ENCODE measurements at regions not wholly inside any gene's neighbourhood (a gene's known extent, or its start where the extent isn't known, plus 50 kb on each side); places are given as distances from the start of the nearest gene placed in this dataset.

- Histone ChIP-seq H3K27me3 (ENCODE audit: control insufficient read depth, insufficient read depth, low read length) (no peaks in the 10 kb centered on the region), H4K8ac (ENCODE audit: low read depth in 2 of 2, low read length in 2 of 2) (no peak overlapping the region), H2AFZ (replicated peaks; ENCODE audit: low read length, poor library complexity) (no peak overlapping the region), H2BK120ac (ENCODE audit: low read depth, low read length) (no peak overlapping the region), H3K36me3 (ENCODE audit: control insufficient read depth, insufficient read depth, low read length) (no peaks in the 10 kb centered on the region), H3K56ac (ENCODE audit: extremely low read depth, insufficient read depth, low read length) (no peak overlapping the region), H3K4me1 (ENCODE audit: control insufficient read depth, insufficient read depth, low read length) (no peaks in the 10 kb centered on the region), H2AK9ac (replicated peaks; ENCODE audit: low read depth, low read length, poor library complexity) (no peak overlapping the region), H3K14ac (replicated peaks; ENCODE audit: low read depth, low read length) (no peak overlapping the region), H4K91ac (ENCODE audit: insufficient read depth, low read depth, low read length) (no peak overlapping the region), H2BK5ac (ENCODE audit: low read depth, low read length, poor library complexity, severe bottlenecking) (no peak overlapping the region), H2BK20ac (ENCODE audit: low read depth, low read length) (no peak overlapping the region), H3K79me1 (ENCODE audit: low read depth in 1 of 2, low read length in 2 of 2) (no peaks in the 10 kb centered on the region), H2AK5ac (ENCODE audit: low read depth, low read length) (no peak overlapping the region), H3K4me2 (ENCODE audit: low read depth, low read length) (no peak overlapping the region), H3K9me3 (ENCODE audit: control insufficient read depth, insufficient read depth, low read length) (peaks cover 12% of the 10 kb centered on the region; the same call in 1 of the 2 replicates), H3K27ac (ENCODE audit: insufficient read depth, low read length) (no peak overlapping the region), H3K9me1 (ENCODE audit: insufficient read depth, low read length) (no peaks in the 10 kb centered on the region), H4K20me1 (ENCODE audit: insufficient read depth, low read length) (no peaks in the 10 kb centered on the region), H2BK15ac (ENCODE audit: low read depth, low read length) (no peak overlapping the region), H3K18ac (ENCODE audit: low read depth, low read length) (no peak overlapping the region), H3K4me3 (ENCODE audit: insufficient read depth, low read depth, low read length) (no peak overlapping the region), H3K9ac (ENCODE audit: low read depth, low read length) (no peak overlapping the region), H3K4ac (ENCODE audit: low read depth, low read length) (no peak overlapping the region), H3K23ac (ENCODE audit: low read depth, low read length) (no peak overlapping the region), H4K5ac (ENCODE audit: low read depth, low read length) (no peak overlapping the region)
- ChIA-PET CTCF (interaction anchor here (1.2 to 1.5 kb wide), 2 partner anchors 9 to 10 kb away, joined by 3 to 5 read pairs; no protein-coding TSS in a partner anchor), POLR2A (ENCODE audit: unreplicated experiment) (no interaction called here)
- BruUV-seq (replicated peaks) = no TSS peak
- intact Hi-C loops (cut with micrococcal nuclease) = loop anchor here (10.0 kb wide), 1 partner anchor 61 kb away; no protein-coding TSS in a partner anchor
- dilution Hi-C loops (cut with HindIII; ENCODE audit: low sequenced_read_pairs, unreplicated experiment) = no loop called here
- DNase-seq (no peak), ATAC-seq (ENCODE audit: low read depth) (no peak)
- in situ Hi-C loops (cut with MboI; ENCODE audit: low sequenced_read_pairs) = no loop called here
- TF ChIP-seq CHD1 (IDR thresholded peaks at IDR 0.05; ENCODE audit: low read depth, low read length) (no peak), CEBPB (IDR thresholded peaks at IDR 0.05; ENCODE audit: low read depth, low read length) (no peak), NFE2L2 (IDR thresholded peaks at IDR 0.05; ENCODE audit: low read depth, low read length) (no peak), CTCF (conservative IDR thresholded peaks at IDR 0.05; ENCODE audit: low read depth, low read length) (no peak), POLR2A (IDR thresholded peaks at IDR 0.05; ENCODE audit: low read depth, low read length) (no peak), MAZ (IDR thresholded peaks at IDR 0.05; ENCODE audit: borderline replicate concordance, low read depth, low read length) (no peak), BHLHE40 (IDR thresholded peaks at IDR 0.05; ENCODE audit: low read depth, low read length) (no peak), ELK1 (IDR thresholded peaks at IDR 0.05; ENCODE audit: borderline replicate concordance, low read depth, low read length) (no peak), MXI1 (IDR thresholded peaks at IDR 0.05; ENCODE audit: borderline replicate concordance, low read depth, low read length) (no peak), RCOR1 (IDR thresholded peaks at IDR 0.05; ENCODE audit: insufficient replicate concordance, low read length) (no peak), SMC3 (IDR thresholded peaks at IDR 0.05; ENCODE audit: low read depth, low read length) (no peak), RFX5 (IDR thresholded peaks at IDR 0.05; ENCODE audit: low read depth, low read length) (no peak), MAFK (IDR thresholded peaks at IDR 0.05; ENCODE audit: low read depth, low read length) (no peak), RAD21 (IDR thresholded peaks at IDR 0.05; ENCODE audit: low read length) (no peak), FOS (IDR thresholded peaks at IDR 0.05; ENCODE audit: low read depth, low read length) (no peak)
- TF ChIP-seq, protein P1, sequence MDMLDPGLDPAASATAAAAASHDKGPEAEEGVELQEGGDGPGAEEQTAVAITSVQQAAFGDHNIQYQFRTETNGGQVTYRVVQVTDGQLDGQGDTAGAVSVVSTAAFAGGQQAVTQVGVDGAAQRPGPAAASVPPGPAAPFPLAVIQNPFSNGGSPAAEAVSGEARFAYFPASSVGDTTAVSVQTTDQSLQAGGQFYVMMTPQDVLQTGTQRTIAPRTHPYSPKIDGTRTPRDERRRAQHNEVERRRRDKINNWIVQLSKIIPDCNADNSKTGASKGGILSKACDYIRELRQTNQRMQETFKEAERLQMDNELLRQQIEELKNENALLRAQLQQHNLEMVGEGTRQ (IDR thresholded peaks at IDR 0.05; ENCODE audit: low read depth, low read length) = no peak
- 78% methylated on average over 12 of the region's 17 CpGs; no CpG with 5 or more reads in 1 of the 2 experiments for WGBS, 2 experiments (ENCODE audit: extremely low coverage in 2 of 2, insufficient read length in 1 of 2)
Observed at GRCh38 chr7:156504006-156504405, 136.6 kb upstream of the RNF32 start.
